ENCODE measurements at regions not wholly inside any gene's neighbourhood (a gene's known extent, or its start where the extent isn't known, plus 50 kb on each side); places are given as distances from the start of the nearest gene placed in this dataset.

DNA sequence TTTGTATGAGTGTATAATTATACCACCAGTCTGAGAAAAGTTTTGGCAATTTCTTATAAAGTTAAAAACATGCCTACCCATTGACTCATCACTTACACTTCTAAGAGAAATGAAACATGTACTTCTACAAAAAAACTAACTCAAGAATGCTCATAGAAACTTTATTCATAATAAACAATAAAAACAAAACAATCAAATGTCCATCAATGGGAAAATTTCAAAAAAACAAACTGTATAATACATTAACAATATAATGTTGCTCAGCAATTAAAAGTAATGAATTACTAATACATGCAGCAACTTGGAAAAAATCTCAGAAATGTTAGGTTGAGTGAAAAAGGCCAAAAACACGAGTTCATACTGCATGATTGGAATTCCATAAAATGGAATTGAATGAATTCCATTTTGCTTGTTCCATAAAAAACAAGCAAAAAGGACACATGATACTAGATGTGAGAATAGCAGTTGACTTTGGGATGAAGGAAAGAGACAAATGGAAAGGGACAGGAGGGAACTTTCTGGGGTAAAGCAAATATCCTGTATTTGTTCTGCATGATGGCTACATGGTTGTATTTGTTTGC, 726.6 kb downstream of the RFPL4B start:
- Histone ChIP-seq H3K9me3 (ENCODE audit: severe bottlenecking) (no peaks in the 10 kb centered on the region), H3K4me3 (ENCODE audit: low read depth, low read length) (no peak overlapping the region), H3K36me3 (no peaks in the 10 kb centered on the region), H3K27ac (no peak overlapping the region), H3K27me3 (ENCODE audit: insufficient read depth, low read depth, severe bottlenecking) (no peaks in the 10 kb centered on the region)
- no peak for TF ChIP-seq CTCF (IDR thresholded peaks at IDR 0.05; ENCODE audit: low read depth, low read length)
- no peak for DNase-seq

DNA sequence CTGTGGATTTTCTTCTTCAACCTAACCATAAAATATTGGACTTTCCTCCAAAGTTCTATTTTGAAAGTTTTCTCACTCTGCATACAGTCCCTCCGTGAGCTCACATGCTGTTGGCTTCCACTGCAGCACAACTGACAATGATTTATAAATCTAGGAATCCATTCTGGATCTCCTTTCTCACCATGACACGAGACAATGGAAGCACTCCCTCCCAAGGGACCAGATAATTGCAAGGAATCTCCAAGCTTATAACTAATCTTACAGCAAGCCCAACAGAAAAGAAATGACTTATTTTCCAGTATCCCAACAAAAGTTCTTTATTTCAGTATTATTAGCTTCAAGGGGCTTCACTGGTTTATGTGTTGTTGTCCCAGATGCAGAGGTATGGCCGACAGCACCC, 729.0 kb downstream of the RFPL4B start:
- H3K9me3 ChIP-seq (ENCODE audit: severe bottlenecking): no peaks in the 10 kb centered on the region
- no peak overlapping the region for H3K4me3 ChIP-seq (ENCODE audit: low read depth, low read length)
- no peak overlapping the region for H3K27ac ChIP-seq
- no peak for TF ChIP-seq CTCF (IDR thresholded peaks at IDR 0.05; ENCODE audit: low read depth, low read length)
- no peaks in the 10 kb centered on the region for H3K36me3 ChIP-seq
- H3K27me3 ChIP-seq (ENCODE audit: insufficient read depth, low read depth, severe bottlenecking): no peaks in the 10 kb centered on the region
- DNase-seq: no peak

DNA sequence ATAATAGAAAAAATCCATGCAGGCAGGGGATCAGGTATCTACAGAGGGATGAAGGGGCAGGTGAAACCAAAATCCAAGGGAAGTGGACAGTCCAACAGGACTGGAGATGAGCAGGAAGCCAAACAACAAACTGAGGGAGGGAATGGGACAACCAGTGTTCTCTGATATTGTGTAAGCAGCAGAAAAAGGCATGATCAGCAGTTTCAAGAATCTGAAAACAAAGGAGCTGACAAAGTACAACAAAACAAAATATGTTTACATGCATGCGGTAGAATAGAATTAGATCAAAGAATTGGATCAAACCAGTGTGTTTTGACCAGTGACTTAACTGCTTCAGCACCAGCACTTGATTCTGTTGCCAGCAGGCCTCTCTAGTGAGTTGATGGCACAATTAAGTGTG, 729.7 kb downstream of the RFPL4B start:
- no peak for DNase-seq
- Histone ChIP-seq H3K36me3 (no peaks in the 10 kb centered on the region), H3K4me3 (ENCODE audit: low read depth, low read length) (no peak overlapping the region), H3K27ac (no peak overlapping the region), H3K9me3 (ENCODE audit: severe bottlenecking) (no peaks in the 10 kb centered on the region), H3K27me3 (ENCODE audit: insufficient read depth, low read depth, severe bottlenecking) (no peaks in the 10 kb centered on the region)
- no peak for TF ChIP-seq CTCF (IDR thresholded peaks at IDR 0.05; ENCODE audit: low read depth, low read length)

DNA sequence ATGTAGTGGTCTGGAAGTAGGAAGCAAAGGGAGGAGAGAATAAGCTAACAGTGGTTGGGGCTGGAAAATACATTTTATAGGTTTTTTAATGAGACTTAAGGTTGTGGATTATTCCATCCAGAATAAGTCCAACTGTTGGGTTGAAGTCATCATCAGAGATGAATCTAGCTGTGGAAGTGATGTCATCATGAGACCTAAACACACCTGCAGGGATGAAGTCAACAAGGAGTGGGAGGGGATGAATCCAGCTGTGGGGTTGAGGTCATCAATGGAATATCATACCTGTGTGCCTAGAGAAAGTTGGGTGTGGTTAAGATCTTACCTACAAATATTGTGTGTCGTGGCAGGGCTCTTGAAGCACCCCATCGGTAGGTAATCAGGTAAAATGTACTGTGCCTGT, 730.7 kb downstream of the RFPL4B start:
- no peak for TF ChIP-seq CTCF (IDR thresholded peaks at IDR 0.05; ENCODE audit: low read depth, low read length)
- Histone ChIP-seq H3K36me3 (no peaks in the 10 kb centered on the region), H3K9me3 (ENCODE audit: severe bottlenecking) (no peaks in the 10 kb centered on the region), H3K27me3 (ENCODE audit: insufficient read depth, low read depth, severe bottlenecking) (no peaks in the 10 kb centered on the region), H3K4me3 (ENCODE audit: low read depth, low read length) (no peak overlapping the region), H3K27ac (no peak overlapping the region)
- no peak for DNase-seq

DNA sequence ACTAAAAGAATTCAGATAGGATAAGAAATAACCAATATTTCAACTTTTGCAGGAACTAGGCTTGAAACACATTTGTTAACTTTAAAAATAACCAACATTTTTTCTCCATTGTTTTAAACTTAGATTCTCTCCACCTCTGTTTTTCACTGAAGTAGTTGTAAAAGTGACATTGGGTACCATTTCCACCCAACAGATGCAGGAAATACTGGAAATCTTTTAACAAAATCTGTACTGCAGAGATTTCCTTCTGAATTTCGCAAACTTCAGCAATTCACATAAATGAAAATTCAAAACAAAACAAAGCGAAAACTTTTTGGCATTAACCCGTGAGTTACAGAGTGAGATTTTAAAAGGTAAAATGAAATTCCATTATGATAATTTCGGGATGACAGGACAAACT, 731.7 kb downstream of the RFPL4B start:
- no peak for DNase-seq
- no peaks in the 10 kb centered on the region for H3K36me3 ChIP-seq
- no peaks in the 10 kb centered on the region for H3K9me3 ChIP-seq (ENCODE audit: severe bottlenecking)
- H3K27me3 ChIP-seq (ENCODE audit: insufficient read depth, low read depth, severe bottlenecking): no peaks in the 10 kb centered on the region
- TF ChIP-seq CTCF (IDR thresholded peaks at IDR 0.05; ENCODE audit: low read depth, low read length): no peak
- H3K27ac ChIP-seq: no peak overlapping the region
- no peak overlapping the region for H3K4me3 ChIP-seq (ENCODE audit: low read depth, low read length)

DNA sequence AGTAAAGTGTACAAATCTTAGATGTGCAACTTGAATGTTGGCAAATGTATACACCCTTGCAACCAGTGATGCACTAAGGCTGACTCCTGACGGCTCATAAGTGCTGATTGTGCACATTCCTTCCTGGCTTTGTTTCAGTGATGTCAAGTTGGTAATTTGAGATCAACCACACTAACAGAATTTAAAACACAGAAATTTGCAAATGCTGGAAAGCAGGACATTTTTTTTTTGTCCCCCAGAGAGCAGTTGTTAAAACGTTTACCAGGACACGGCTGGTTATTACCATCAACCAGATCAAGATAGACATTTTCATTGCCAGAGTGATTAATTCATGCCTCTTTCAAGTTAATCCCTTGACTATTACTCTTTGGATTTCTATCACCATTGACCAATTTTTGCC, 735.6 kb downstream of the RFPL4B start:
- no peaks in the 10 kb centered on the region for H3K36me3 ChIP-seq
- no peak for DNase-seq

More for the DNA sequence above, 735.6 kb downstream of the RFPL4B start:
- H3K4me3 ChIP-seq (ENCODE audit: low read depth, low read length): no peak overlapping the region
- no peak overlapping the region for H3K27ac ChIP-seq
- no peaks in the 10 kb centered on the region for H3K27me3 ChIP-seq (ENCODE audit: insufficient read depth, low read depth, severe bottlenecking)
- H3K9me3 ChIP-seq (ENCODE audit: severe bottlenecking): no peaks in the 10 kb centered on the region
- no peak for TF ChIP-seq CTCF (IDR thresholded peaks at IDR 0.05; ENCODE audit: low read depth, low read length)

Measured in WERI-Rb-1 (cell line).